ENCODE measurements at regions not wholly inside any gene's neighbourhood (a gene's known extent, or its start where the extent isn't known, plus 50 kb on each side); places are given as distances from the start of the nearest gene placed in this dataset.

GRCh38 chr7:25675789-25676474 is 447.6 kb upstream of the NPVF start:
- TF ChIP-seq, protein P1, sequence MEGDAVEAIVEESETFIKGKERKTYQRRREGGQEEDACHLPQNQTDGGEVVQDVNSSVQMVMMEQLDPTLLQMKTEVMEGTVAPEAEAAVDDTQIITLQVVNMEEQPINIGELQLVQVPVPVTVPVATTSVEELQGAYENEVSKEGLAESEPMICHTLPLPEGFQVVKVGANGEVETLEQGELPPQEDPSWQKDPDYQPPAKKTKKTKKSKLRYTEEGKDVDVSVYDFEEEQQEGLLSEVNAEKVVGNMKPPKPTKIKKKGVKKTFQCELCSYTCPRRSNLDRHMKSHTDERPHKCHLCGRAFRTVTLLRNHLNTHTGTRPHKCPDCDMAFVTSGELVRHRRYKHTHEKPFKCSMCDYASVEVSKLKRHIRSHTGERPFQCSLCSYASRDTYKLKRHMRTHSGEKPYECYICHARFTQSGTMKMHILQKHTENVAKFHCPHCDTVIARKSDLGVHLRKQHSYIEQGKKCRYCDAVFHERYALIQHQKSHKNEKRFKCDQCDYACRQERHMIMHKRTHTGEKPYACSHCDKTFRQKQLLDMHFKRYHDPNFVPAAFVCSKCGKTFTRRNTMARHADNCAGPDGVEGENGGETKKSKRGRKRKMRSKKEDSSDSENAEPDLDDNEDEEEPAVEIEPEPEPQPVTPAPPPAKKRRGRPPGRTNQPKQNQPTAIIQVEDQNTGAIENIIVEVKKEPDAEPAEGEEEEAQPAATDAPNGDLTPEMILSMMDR (IDR thresholded peaks at IDR 0.05) = no peak
- TF ChIP-seq CHD2 (IDR thresholded peaks at IDR 0.05; ENCODE audit: low read length, partially characterized antibody) (no peak), KDM1A (IDR thresholded peaks at IDR 0.05; ENCODE audit: low read depth) (no peak), TP53 (CRISPR knock-in tag; IDR thresholded peaks at IDR 0.05) (no peak), REST (IDR thresholded peaks at IDR 0.05) (no peak), SMC3 (IDR thresholded peaks at IDR 0.05) (no peak), RNF2 (IDR thresholded peaks at IDR 0.05; ENCODE audit: borderline replicate concordance, low read depth) (no peak), POLR2A (IDR thresholded peaks at IDR 0.05; ENCODE audit: low read length) (no peak), NR3C1 (IDR thresholded peaks at IDR 0.05) (no peak), RFX5 (IDR thresholded peaks at IDR 0.05) (no peak), KDM5A (IDR thresholded peaks at IDR 0.05) (no peak)
- TF ChIP-seq, protein P2, sequence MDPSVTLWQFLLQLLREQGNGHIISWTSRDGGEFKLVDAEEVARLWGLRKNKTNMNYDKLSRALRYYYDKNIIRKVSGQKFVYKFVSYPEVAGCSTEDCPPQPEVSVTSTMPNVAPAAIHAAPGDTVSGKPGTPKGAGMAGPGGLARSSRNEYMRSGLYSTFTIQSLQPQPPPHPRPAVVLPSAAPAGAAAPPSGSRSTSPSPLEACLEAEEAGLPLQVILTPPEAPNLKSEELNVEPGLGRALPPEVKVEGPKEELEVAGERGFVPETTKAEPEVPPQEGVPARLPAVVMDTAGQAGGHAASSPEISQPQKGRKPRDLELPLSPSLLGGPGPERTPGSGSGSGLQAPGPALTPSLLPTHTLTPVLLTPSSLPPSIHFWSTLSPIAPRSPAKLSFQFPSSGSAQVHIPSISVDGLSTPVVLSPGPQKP (IDR thresholded peaks at IDR 0.05; ENCODE audit: low read depth, low read length) = no peak

All from A549 (cell line).